ENCODE measurements at regions not wholly inside any gene's neighbourhood (a gene's known extent, or its start where the extent isn't known, plus 50 kb on each side); places are given as distances from the start of the nearest gene placed in this dataset.
A peak's percentile ranks its signal among the peaks of the same experiment; 100 is the strongest.

- BruUV-seq (replicated peaks) = no TSS peak
- H3K27ac ChIP-seq (ENCODE audit: low read length) = peak overlapping the region; percentile 39; the same call in 1 of the 2 replicates
- no peaks in the 10 kb centered on the region for H3K27me3 ChIP-seq (ENCODE audit: control insufficient read depth, insufficient read depth, low read length)
- in situ Hi-C loops (cut with HindIII; ENCODE audit: low pct_unique_long_range_greater_than_20kb, low sequenced_read_pairs) (no loop called here), intact Hi-C loops (cut with micrococcal nuclease; ENCODE audit: unreplicated experiment) (no loop called here)
- no peak overlapping the region for H3K4me3 ChIP-seq (ENCODE audit: low read depth in 2 of 2, low read length in 2 of 2)
- DNase-seq (ENCODE audit: low read depth, low spot score) (peak; percentile 30), ATAC-seq (peak; percentile 56)
- peaks cover 4% of the 10 kb centered on the region for H3K4me1 ChIP-seq (ENCODE audit: control insufficient read depth, insufficient read depth, low read length)
- no peak for TF ChIP-seq TCF7L2 (IDR thresholded peaks at IDR 0.05; ENCODE audit: low read depth, low read length)
- TF ChIP-seq CTCF (IDR thresholded peaks at IDR 0.05) = peak; percentile 90
- no peak for TF ChIP-seq POLR2AphosphoS5 (IDR thresholded peaks at IDR 0.05; ENCODE audit: low read depth, low read length)
- no peak for TF ChIP-seq REST (IDR thresholded peaks at IDR 0.05; ENCODE audit: insufficient read depth in 1 of 2, low read depth in 2 of 2, low read length in 1 of 2)
- ChIA-PET POLR2A (no interaction called here), CTCF (interaction anchor here (0.6 to 0.8 kb wide), 2 partner anchors 26 to 27 kb away, joined by 6 to 7 read pairs; no protein-coding TSS in a partner anchor)
- H3K9me3 ChIP-seq (ENCODE audit: control insufficient read depth, insufficient read depth, low read depth, low read length) = no peaks in the 10 kb centered on the region
- H3K36me3 ChIP-seq (ENCODE audit: control insufficient read depth, insufficient read depth, low read length) = no peaks in the 10 kb centered on the region
These were observed 121.9 kb upstream of the GSE1 start for GRCh38 chr16:85491058-85491771.

GRCh38 chr16:85491798-85492294 lies 121.3 kb upstream of the GSE1 start:
- TF ChIP-seq SIN3A (IDR thresholded peaks at IDR 0.05; ENCODE audit: borderline replicate concordance, insufficient read depth, low read depth, low read length) (no peak), TCF7L2 (IDR thresholded peaks at IDR 0.05; ENCODE audit: low read depth, low read length) (peak; percentile 31; the same call in 1 of the 2 replicates), REST (IDR thresholded peaks at IDR 0.05; ENCODE audit: insufficient read depth in 1 of 2, low read depth in 2 of 2, low read length in 1 of 2) (no peak)
- H3K4me1 ChIP-seq (ENCODE audit: control insufficient read depth, insufficient read depth, low read length) = peaks cover 4% of the 10 kb centered on the region
- POLR2A ChIA-PET = no interaction called here
- H3K4me3 ChIP-seq (ENCODE audit: low read depth in 2 of 2, low read length in 2 of 2) = no peak overlapping the region
- no peaks in the 10 kb centered on the region for H3K9me3 ChIP-seq (ENCODE audit: control insufficient read depth, insufficient read depth, low read depth, low read length)
- intact Hi-C loops (cut with micrococcal nuclease; ENCODE audit: unreplicated experiment) = no loop called here
- DNase-seq (ENCODE audit: low read depth, low spot score) (no peak), ATAC-seq (no peak)
- BruUV-seq (replicated peaks) = no TSS peak
- in situ Hi-C loops (cut with HindIII; ENCODE audit: low pct_unique_long_range_greater_than_20kb, low sequenced_read_pairs) = no loop called here
- H3K27me3 ChIP-seq (ENCODE audit: control insufficient read depth, insufficient read depth, low read length) = no peaks in the 10 kb centered on the region
- CTCF ChIA-PET = interaction anchor here (0.6 kb wide), 1 partner anchor 25 kb away, joined by 7 read pairs; no protein-coding TSS in a partner anchor
- peak overlapping the region; percentile 39; the same call in 1 of the 2 replicates for H3K27ac ChIP-seq (ENCODE audit: low read length)
- no peaks in the 10 kb centered on the region for H3K36me3 ChIP-seq (ENCODE audit: control insufficient read depth, insufficient read depth, low read length)
